Small intestine (tissue), 7 donors: ENCODE measurements at regions not wholly inside any gene's neighbourhood (a gene's known extent, or its start where the extent isn't known, plus 50 kb on each side); places are given as distances from the start of the nearest gene placed in this dataset.

Source experiments
- DNase-seq, 2 donors: peaks; one replicate each; pipeline versions ENCODE4 v3.0.0 to v3.0.0-alpha.2; 2013
- FAIRE-seq: peaks from 2 replicates; lab custom pipeline; 2012; peaks lifted over from hg19 to GRCh38; lab: Jason Lieb, UNC
- H3K27ac ChIP-seq, 3 donors: one replicate each; pipeline ENCODE4 v1.5.1; 2013; ENCODE audit warnings: low read length in 2 of 3, mild to moderate bottlenecking in 2 of 3, control low read depth in 1 of 3, inconsistent platforms in 1 of 3, low read depth in 1 of 3, moderate library complexity in 1 of 3
- H3K27me3 ChIP-seq, 3 donors: one replicate each; pipeline ENCODE4 v1.6.1; 2013; ENCODE audit warnings: low read length in 3 of 3, inconsistent platforms in 1 of 3; ENCODE audit not compliant: control insufficient read depth in 3 of 3, insufficient read depth in 3 of 3
- H3K36me3 ChIP-seq, 3 donors: one replicate each; pipeline ENCODE4 v1.6.1; 2013; ENCODE audit warnings: low read length in 3 of 3, inconsistent platforms in 1 of 3, low read depth in 1 of 3, mild to moderate bottlenecking in 1 of 3, moderate library complexity in 1 of 3; ENCODE audit not compliant: control insufficient read depth in 3 of 3, insufficient read depth in 2 of 3
- H3K4me1 ChIP-seq, 3 donors: one replicate each; pipeline ENCODE4 v1.6.1; 2013; ENCODE audit warnings: low read length in 2 of 3, inconsistent platforms in 1 of 3, low read depth in 1 of 3, mild to moderate bottlenecking in 1 of 3, moderate library complexity in 1 of 3; ENCODE audit not compliant: control insufficient read depth in 3 of 3, insufficient read depth in 2 of 3
- H3K4me3 ChIP-seq, 3 donors: one replicate each; pipeline ENCODE4 v1.5.1; 2013; ENCODE audit warnings: low read length in 3 of 3, control low read depth in 1 of 3, inconsistent platforms in 1 of 3, low read depth in 1 of 3, mild to moderate bottlenecking in 1 of 3, moderate library complexity in 1 of 3
- H3K9me3 ChIP-seq, 2 donors: one replicate each; pipeline ENCODE4 v1.6.1; 2013; ENCODE audit warnings: low read depth in 1 of 2, low read length in 1 of 2; ENCODE audit not compliant: control insufficient read depth in 2 of 2, insufficient read depth in 1 of 2
- WGBS, 3 donors: extraction: QIAGEN DNeasy Blood & Tissue Kit; methylation state at CpG; one replicate each; pipeline ENCODE4 v1.1.7; 2013; 5-methylcytosine and 5-hydroxymethylcytosine counted together
- donor health status: healthy with polysubstance abuse.
- donor health status: control.
- donor health status: control.
- donor health status: Bipolar disorder and iron deficiency.
- donor health status: healthy.

- H3K4me3 ChIP-seq: no peak overlapping the region
- no peaks in the 10 kb centered on the region for H3K36me3 ChIP-seq
- DNase-seq: no peak
- WGBS, 3 donors: 73 to 79% (median 75%) methylated on average over 4 of the region's 4 CpGs
- no peaks in the 10 kb centered on the region for H3K4me1 ChIP-seq
- H3K9me3 ChIP-seq: no peaks in the 10 kb centered on the region
- no peaks in the 10 kb centered on the region for H3K27me3 ChIP-seq
- no peak for FAIRE-seq
- H3K27ac ChIP-seq: no peak overlapping the region
Observed at GRCh38 chr3:182111967-182112366, 400.2 kb downstream of the SOX2 start.

- H3K27ac ChIP-seq: no peak overlapping the region
- no peaks in the 10 kb centered on the region for H3K9me3 ChIP-seq
- no peaks in the 10 kb centered on the region for H3K27me3 ChIP-seq
- H3K4me1 ChIP-seq: no peaks in the 10 kb centered on the region
- 64 to 89% (median 84%) methylated on average over 1 of the region's 1 CpG for WGBS, 3 donors
- no peak overlapping the region for H3K4me3 ChIP-seq
- DNase-seq: no peak
- FAIRE-seq: no peak
- H3K36me3 ChIP-seq: no peaks in the 10 kb centered on the region
Observed at GRCh38 chr3:182115328-182116015, 403.7 kb downstream of the SOX2 start.

GRCh38 chr3:182116386-182116785 is 404.7 kb downstream of the SOX2 start:
- WGBS, 3 donors: 22 to 34% (median 22%) methylated on average over 2 of the region's 2 CpGs
- no peak for FAIRE-seq
- no peaks in the 10 kb centered on the region for H3K9me3 ChIP-seq

GRCh38 chr3:182117131-182117530 is 405.4 kb downstream of the SOX2 start:
- H3K4me1 ChIP-seq: no peaks in the 10 kb centered on the region
- H3K27ac ChIP-seq: no peak overlapping the region
- no peaks in the 10 kb centered on the region for H3K9me3 ChIP-seq
- no peaks in the 10 kb centered on the region for H3K27me3 ChIP-seq
- WGBS, 3 donors: 77 to 79% (median 79%) methylated on average over 8 of the region's 8 CpGs
- FAIRE-seq (no peak), DNase-seq (no peak)
- H3K4me3 ChIP-seq: no peak overlapping the region
- no peaks in the 10 kb centered on the region for H3K36me3 ChIP-seq

More at GRCh38 chr3:182116386-182116785, 404.7 kb downstream of the SOX2 start:
- Histone ChIP-seq H3K27me3 (no peaks in the 10 kb centered on the region), H3K4me1 (no peaks in the 10 kb centered on the region), H3K4me3 (no peak overlapping the region), H3K36me3 (no peaks in the 10 kb centered on the region), H3K27ac (no peak overlapping the region)
- no peak for DNase-seq

- WGBS, 3 donors: 73 to 90% (median 87%) methylated on average over 5 of the region's 5 CpGs
Observed at GRCh38 chr3:182117583-182117982, 405.9 kb downstream of the SOX2 start.

GRCh38 chr3:182118066-182118465 is 406.3 kb downstream of the SOX2 start:
- WGBS, 3 donors: 85 to 90% (median 86%) methylated on average over 4 of the region's 4 CpGs
- no peak overlapping the region for H3K27ac ChIP-seq
- FAIRE-seq (no peak), DNase-seq (no peak)
- H3K36me3 ChIP-seq: no peaks in the 10 kb centered on the region
- H3K4me1 ChIP-seq: no peaks in the 10 kb centered on the region
- H3K9me3 ChIP-seq: no peaks in the 10 kb centered on the region
- H3K4me3 ChIP-seq: no peak overlapping the region
- no peaks in the 10 kb centered on the region for H3K27me3 ChIP-seq

More at GRCh38 chr3:182117583-182117982, 405.9 kb downstream of the SOX2 start:
- DNase-seq (no peak), FAIRE-seq (no peak)
- Histone ChIP-seq H3K4me3 (no peak overlapping the region), H3K4me1 (no peaks in the 10 kb centered on the region), H3K27ac (no peak overlapping the region), H3K36me3 (no peaks in the 10 kb centered on the region), H3K9me3 (no peaks in the 10 kb centered on the region), H3K27me3 (no peaks in the 10 kb centered on the region)

GRCh38 chr3:182121401-182121800 is 409.7 kb downstream of the SOX2 start:
- FAIRE-seq (no peak), DNase-seq (no peak)
- Histone ChIP-seq H3K4me3 (no peak overlapping the region), H3K4me1 (no peaks in the 10 kb centered on the region), H3K27ac (no peak overlapping the region), H3K36me3 (no peaks in the 10 kb centered on the region), H3K27me3 (no peaks in the 10 kb centered on the region), H3K9me3 (no peaks in the 10 kb centered on the region)
- 67 to 77% (median 77%) methylated on average over 2 of the region's 2 CpGs for WGBS, 3 donors

GRCh38 chr3:182122779-182123178 is 411.1 kb downstream of the SOX2 start:
- H3K4me1 ChIP-seq: no peaks in the 10 kb centered on the region
- H3K27me3 ChIP-seq: no peaks in the 10 kb centered on the region
- H3K9me3 ChIP-seq: no peaks in the 10 kb centered on the region
- 64 to 87% (median 77%) methylated on average over 3 of the region's 3 CpGs for whole genome bisulfite sequencing, 3 donors
- DNase-seq (no peak), FAIRE-seq (no peak)
- no peaks in the 10 kb centered on the region for H3K36me3 ChIP-seq
- no peak overlapping the region for H3K27ac ChIP-seq
- no peak overlapping the region for H3K4me3 ChIP-seq

GRCh38 chr3:182124187-182124586 is 412.5 kb downstream of the SOX2 start:
- 88 to 98% (median 93%) methylated on average over 3 of the region's 3 CpGs for WGBS, 3 donors
- no peaks in the 10 kb centered on the region for H3K36me3 ChIP-seq
- H3K27ac ChIP-seq: no peak overlapping the region
- no peak for FAIRE-seq
- H3K9me3 ChIP-seq: no peaks in the 10 kb centered on the region
- H3K4me3 ChIP-seq: no peak overlapping the region
- H3K4me1 ChIP-seq: no peaks in the 10 kb centered on the region
- no peaks in the 10 kb centered on the region for H3K27me3 ChIP-seq
- no peak for DNase-seq
